ENCODE measurements at regions not wholly inside any gene's neighbourhood (a gene's known extent, or its start where the extent isn't known, plus 50 kb on each side); places are given as distances from the start of the nearest gene placed in this dataset.

DNA sequence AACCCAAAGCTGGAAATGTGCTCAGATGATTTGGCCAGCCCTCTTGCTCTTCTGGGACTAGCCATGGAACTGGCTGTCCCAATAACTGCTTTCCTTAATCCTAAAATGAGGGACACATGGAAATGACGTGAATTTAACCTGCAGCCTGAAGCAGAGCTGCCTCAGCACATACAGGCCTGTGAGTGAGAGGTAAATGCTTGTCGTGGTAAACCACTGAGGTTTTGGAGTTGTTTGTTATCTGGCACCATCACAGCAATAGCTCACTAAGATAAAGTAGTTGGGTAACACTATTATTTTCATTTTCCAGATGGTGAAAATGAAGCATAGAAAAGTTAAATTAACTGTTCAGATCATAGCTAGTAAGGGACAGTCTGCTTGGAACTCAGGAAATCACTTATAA, 333.4 kb upstream of the CHD6 start:
- DNase-seq (ENCODE audit: low spot score) = no peak

DNA sequence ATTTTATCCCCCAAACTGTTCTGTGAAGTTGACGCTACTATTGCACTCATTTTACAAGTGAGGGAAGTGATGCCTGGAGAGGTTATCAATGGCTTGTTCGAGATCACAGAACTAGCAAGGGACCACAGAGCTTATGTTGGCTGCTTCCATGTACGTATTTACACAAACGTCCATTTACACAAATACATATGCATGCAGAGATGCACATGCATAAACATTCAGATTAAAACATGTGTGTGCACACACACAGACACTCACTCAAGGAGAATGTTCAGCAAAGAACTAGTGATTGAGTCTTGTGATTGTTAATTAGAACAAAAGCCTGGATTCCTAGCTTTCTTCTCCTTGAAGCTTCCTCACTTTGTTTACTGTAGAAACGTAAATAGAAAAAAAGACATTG, 321.5 kb upstream of the CHD6 start:
- DNase-seq (ENCODE audit: low spot score) = no peak

DNA sequence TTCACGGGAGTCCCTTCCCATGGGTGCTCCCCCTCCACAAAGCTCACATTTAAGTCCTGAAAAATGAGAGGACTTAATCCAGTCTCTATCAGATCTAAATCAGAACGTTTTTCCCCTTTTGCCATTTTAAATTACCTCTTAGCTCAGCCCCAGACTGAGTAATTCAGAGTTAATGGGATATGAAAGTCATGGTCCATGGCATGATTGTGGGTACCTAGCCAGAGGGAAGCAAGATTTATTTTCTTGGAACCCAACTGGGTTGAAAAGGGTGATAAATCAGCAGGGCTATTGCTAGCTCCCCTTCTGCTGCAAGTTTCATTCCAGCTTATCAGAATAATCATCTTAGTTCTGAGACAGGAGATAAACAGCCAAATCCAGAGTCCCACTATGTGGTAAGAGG, 320.2 kb upstream of the CHD6 start:
- DNase-seq (ENCODE audit: low spot score) = no peak

DNA sequence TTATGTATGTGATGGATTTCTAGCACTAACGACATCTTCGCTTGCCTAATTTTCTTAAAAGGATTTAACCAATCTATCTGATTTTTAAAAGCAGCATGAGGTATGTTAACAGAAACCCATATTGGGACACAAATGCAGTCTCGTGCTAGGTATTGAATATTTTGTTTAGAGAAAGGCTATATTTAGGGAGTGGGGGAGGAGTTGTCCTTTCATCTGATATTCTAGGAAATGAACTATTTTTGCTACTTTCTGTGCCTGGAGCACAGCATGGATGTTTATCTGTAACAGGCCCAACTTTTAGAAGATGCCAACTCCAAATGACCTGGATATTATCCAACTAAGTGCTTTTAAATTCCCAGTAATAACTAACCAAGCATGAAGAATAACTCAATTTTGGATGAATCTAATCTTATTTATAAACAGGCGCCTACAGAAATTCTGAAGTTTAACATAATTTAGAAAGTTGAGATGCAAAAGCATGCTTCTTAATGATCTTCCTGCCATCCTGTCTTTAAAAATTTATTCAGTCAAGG, 317.1 kb upstream of the CHD6 start:
- DNase-seq (ENCODE audit: low spot score) = no peak

DNA sequence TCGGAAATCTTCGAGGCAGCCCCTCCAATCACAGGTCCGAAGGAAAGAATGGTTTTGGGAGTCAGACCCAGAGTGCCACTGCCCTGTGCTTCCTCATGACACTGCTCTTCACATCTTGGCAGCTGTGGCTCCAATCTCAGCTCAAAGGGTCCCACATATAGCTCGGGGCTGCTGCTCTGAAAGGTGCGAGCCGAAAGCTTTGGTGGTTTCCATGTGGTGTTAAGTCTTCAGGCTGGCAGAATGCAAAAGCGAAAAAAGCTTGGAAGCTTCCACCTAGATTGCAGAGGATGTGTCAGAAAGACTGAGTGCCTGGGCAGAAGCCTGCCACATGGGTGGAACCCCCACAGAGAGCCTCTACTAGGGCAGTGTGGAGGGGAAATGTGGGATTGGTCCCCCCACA, 314.3 kb upstream of the CHD6 start:
- no peak for DNase-seq (ENCODE audit: low spot score)

DNA sequence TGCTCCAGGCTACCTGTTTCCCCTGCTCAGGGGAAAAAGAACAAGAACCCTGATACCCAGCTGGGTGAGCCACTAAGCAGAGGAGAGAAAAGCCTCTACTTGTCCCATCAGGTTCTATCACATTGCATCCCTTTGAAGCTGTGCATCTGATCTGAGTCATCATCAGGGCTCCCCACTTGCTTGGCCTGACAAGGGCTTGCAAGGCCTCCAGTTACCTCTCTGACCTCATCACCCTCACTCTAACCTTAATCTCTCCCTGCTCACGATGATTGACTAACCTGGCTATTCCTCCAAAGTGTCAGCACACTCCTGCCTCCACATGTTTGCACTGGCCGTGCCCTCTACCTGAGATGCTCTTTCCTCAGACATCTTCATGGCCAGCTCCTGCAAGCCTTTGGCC, 309.5 kb upstream of the CHD6 start:
- DNase-seq (ENCODE audit: low spot score) = no peak

DNA sequence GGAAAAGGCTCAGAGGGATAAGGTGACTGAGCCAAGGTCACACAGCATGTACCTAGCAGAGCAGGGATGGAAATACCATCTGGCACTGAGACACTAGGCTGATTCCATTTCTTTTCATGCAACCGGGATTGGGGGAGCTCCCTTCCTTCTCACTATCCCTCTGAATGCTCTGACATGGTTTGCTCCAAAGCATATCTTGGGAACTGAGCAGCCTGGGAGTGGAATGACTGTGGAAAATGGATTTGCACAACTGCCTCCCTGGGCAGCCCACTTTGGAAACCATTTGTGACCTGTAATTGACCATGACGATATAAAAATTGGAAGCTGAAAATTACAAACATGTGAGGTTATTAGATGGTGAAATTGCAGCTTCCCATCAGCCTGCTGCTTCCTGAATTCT, 309.0 kb upstream of the CHD6 start:
- no peak for DNase-seq (ENCODE audit: low spot score)

DNA sequence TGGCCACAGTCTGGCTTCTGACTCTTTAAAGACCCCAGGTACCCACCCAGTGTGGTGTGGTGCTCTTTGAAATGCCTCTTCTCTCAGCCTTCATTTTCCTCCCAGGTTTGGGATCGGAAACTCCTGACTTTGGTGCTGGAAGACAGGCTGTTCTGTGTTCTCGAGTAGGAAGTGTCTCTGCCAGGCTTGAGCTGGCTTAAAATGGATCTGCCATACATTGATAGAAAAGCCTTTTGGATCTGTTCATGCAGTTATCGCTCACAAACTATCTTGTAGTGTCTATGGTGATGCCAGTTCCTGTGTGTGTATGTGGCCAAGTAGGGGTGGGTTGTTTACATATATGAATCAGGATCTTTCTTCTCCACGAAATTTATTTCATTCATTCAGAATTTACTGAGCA, 307.3 kb upstream of the CHD6 start:
- no peak for DNase-seq (ENCODE audit: low spot score)

DNA sequence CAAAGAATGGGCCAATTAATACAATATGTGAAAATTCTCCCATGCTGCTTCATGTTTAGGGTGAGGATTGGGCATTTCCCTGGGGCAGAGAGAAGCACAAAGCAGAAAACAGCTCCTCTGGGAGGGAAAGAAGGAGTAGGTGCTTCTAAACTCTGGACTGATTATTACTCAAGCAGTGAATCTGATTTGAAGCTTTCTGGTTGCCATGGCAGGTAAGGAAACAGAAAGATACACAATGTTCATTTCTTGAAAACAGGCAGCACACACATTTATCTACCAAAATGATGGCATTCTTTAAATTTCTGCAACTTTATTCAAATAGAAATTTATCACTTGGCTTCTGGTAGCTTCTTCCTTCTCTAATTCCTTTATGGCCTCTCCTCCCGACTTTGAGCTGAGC, 305.4 kb upstream of the CHD6 start:
- DNase-seq (ENCODE audit: low spot score) = no peak

DNA sequence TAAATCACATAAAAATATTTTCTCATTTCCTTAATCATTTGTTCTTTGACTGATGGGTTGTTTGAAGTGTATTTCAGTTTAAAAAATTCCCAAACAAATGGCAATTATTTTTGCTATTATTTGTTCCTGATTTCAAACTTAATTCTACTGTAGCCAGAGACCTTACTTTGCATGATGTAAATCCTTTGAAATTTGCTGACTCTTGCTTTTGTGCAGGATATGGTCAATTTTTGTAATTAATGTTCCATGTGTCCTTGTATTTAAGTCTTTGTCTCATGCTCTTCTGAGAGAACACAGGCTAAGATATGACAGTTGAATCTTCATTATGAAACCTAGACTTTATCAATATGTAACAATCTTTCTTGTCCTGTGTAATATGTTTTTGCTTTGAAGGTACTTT, 295.0 kb upstream of the CHD6 start:
- no peak for DNase-seq (ENCODE audit: low spot score)

DNA sequence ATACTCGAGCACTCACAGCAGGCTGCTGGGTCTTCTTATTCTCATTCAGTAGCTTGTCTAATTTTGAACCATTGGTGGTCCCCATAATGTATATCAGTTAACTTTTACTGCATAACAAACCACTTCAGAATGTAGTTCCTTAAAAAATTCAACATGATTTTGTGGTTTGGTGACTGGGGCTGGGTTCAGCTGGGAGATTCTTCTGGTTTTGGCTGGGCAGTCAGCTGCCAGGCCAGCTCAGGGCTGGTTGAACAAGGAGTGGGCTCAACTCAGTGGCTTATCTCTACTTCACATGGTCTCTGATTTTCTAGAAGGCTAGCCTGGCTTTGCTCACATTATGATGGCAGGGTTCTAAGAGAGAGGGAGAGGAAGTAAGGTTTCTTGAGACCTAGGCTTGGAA, 292.4 kb upstream of the CHD6 start:
- DNase-seq (ENCODE audit: low spot score) = no peak

DNA sequence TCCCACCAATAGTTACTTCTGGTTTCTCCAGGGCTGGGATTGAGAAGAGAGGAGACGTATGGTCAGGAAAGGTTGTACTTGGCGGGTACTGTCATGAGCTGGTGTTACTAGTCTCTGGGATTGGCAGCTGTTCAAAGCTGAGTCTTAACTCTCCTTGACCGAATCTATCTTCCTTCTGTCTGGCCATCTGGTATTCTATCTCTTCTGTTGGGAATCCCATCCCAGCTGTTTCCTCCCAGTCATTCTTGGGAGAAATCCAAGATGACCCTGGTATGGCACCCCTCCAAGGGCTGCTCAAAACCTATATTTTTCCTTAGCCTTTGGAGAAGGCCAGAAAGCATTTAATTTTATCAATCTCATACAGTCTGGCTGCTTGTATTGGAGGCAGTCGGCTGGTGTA, 287.0 kb upstream of the CHD6 start:
- DNase-seq (ENCODE audit: low spot score) = no peak

DNA sequence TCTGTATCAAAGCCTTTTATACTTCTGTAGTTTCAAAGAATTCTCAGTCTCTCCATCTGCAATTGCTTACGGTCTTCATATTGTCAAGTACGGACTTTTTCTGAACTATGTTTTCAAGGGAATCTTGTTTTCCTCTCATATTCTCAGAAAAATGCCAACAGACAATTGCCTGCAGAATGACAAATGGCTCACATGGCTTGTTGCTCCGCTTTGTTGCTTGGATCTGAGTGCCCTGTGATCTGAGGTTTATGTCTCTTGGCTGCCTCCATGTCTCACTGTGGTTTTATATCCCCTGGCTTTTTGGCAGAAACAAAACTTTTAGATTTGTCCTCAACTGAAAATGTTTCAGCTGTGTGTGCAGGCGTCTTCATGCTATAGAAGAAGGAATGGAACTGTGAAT, 285.4 kb upstream of the CHD6 start:
- DNase-seq (ENCODE audit: low spot score) = no peak

DNA sequence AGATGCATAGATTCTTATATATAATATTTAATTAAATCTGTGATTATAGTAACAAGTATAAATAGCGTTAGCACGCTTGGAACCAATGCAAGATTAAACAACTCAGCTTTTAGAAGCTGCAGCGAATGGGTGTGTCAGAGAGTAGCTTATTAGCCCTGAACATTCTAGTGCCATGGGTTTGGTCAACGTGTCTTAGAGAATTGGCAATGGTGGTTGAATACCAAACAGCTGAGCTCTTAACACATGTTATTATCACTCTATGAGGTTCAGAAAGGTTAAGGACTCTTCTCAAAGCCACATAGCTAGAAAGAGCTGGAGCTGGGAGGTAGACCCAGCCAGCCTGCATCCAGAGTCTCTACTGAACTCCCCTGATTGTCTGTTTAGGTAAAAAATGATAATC, 284.2 kb upstream of the CHD6 start:
- no peak for DNase-seq (ENCODE audit: low spot score)

DNA sequence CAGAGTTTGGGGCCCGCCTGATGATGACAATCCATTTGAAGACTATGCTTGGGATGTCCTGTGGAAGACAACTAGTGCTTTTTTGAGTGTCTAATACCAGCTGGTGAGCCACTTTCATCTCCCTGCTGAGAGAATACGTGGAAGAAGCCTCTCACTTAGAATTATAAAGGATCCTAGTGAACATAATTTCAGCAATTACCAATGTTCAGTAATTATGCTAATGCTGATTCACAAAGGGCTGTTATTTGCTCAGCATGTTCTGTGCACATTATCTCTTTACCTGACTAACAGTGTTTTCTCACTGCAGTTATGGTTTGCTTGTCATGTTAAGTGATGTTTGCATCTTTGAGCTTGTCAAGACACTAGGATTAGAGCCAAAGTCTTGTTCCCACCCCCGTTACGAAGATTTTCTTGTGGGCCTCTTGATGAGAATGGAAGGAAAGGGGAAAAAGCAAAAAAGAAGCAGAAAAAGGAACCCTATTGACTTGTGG, 282.1 kb upstream of the CHD6 start:
- DNase-seq (ENCODE audit: low spot score) = no peak

DNA sequence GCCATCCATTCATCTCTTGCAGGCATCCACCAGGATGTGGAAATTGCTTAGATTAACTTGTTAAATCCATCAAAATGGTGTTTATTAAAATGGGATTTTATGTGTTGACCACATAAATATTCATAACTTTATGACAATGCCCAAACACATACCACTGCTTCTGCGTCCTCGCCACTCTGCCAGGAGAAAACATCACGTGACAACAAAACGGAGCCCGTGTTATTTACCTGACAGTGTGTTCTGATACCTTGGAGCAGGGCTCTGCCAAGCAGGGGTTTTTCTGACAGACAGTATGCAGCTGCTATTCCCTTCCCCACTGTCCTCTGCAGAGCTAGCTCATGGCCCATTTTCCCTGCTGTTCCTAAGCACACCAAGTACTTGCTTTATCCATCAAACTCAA, 279.5 kb upstream of the CHD6 start:
- DNase-seq (ENCODE audit: low spot score) = no peak

DNA sequence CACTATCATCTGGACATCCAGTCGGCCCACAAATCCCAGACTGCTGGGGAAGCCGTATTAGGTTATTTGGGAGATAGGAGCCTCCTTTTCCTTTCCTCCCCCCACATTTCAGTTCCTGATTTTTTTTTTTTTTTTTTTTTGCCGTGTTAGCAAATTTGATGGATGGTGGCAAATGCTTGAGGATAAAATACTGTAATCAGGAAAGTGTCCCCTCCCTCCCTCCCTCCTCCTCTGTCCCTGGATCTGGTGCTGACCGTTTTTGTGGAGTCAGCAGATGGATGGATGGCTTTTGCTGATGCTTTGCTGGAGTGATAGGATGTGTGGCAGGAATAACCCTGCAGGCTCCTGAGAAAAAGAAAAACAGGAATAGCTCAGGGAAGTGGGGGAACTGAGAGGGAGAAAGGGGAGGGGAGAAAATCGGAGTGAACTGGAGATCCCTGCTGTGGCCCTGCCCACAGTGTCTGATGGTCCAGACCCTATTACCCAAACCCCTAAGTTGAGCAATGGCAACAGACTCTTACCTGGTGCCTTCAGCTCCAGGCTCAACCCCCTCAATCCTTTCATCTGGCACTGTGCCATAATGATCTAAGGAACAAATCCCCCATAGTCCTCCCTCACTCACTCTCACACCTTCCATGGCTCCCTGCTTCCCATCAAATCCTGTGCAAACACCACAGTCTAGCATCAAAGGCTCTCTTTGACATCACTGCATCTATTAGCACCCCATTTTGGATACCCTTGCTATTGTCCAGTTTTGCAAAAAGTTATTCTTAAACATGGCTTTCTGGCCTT, 277.3 kb upstream of the CHD6 start:
- no peak for DNase-seq (ENCODE audit: low spot score)

DNA sequence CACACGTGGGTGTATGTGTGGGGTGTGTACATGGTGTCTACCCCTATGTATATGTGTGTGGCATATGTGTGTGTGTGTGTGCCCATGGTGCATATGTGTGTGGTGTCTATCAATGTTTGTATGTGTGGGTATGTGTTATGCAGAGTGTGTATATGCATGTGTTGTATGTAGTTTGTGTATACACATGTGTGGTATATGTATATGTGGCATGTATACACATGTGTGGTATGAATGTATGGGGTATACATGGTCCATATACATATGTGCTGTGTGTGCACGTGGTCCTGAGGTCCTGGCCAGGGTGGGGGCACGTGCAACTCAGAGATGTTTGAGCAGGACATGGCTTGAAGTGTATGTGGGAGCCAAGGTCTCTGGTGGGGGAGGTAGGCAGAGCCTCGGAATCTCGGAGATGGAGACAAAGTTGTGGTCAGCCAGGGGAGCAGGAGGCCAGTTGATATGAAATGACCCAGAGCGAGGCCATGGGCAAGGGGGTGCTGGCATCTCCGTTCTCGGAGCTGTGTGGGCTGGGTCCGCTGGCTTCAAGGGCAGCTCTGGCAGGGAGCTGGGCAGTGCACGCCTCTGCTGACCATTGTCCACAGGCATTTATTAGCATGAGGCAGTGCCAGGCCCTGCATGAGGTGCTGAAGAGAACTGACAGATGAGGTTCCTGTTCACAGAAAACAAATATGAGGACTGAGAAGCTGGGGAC, 276.2 kb upstream of the CHD6 start:
- DNase-seq (ENCODE audit: low spot score) = no peak

DNA sequence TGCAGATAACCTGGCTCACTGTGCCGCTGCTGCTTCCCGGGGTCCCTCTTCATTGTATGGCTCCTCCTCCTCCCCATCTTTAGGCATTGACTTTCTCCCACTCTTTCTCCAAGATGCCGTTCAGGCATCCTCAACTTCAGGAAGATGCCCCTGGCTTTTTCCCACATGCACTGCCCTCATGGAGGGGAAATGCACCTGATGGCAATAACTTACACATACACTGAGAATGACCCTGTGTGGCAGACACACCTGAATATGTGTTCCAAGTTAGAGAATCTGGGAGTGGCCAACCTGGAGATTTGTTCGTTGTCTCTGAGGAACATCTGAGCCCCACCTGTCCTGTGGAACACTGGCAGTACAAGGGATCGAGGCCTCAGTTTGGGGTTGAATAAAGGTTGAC, 273.9 kb upstream of the CHD6 start:
- no peak for DNase-seq (ENCODE audit: low spot score)

DNA sequence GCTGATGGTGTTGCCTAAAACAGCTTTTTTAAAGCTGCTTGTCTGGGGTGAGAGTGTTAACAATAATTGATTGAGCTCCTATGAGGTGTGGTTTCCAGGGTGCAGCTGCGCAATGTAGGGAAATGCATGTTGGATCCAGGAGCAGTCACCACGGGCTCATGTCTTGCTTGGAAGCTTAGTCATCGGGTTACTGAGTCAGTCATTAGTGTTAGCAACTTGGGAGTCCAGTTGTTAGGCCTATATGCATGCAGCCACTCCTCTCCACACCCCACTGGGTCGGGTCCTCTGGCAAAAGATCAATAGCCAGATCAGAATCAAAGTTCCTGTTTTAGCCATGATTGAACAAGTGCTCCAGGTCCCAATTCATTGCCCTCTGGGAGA, 271.7 kb upstream of the CHD6 start:
- no peak for DNase-seq (ENCODE audit: low spot score)

DNA sequence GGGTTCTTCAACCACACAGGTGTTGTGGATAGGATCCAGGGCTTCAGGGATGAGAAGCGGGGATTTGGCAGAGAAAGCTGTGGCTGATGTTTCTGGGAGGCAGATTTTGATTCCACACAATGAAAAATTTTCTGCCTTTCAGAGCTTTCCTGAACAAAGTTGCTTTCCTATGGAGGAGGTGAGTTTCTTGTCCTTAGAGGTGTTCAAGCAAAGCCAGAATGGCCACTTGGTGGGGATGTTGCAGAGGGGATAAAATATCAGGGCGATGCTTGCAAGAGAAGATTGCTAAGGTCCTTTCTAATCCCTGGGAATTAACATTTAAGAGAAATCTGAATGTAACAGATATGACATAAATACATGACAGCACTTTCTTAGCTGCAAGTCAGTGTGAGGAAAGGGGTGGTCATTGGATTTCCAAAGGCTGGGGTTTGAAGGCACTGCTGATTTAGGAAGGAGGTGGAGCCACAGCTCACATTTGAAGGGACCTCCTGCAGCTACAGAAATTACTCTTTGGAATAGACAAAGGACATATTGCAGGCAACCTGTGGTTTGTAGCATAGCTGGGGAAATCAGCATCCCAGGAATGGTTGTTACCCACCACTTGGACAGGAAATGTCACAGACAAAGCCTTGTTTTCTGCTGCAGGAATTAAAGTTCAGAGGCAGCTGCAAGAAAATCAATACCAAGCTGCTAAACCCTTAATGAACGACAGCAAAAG, 271.1 kb upstream of the CHD6 start:
- no peak for DNase-seq (ENCODE audit: low spot score)

DNA sequence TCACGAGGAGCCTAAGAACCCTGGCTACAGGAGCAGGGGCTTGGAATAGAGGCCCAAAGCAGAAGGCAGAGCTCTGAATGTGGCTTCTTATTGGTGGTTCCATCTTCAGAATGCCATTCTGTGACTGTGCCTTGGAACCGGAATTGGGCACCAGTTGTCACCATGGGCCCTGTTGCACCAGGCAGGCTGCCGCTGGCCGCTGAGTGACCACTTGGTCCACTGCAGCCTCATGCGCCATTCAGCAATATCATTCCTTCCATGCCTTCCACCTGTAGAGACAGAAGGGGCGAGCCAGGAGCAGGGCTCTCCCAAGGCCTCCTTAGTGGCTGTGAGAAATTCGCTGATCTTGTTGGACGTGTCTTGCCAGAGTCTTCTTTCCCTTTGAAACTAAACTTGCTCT, 270.3 kb upstream of the CHD6 start:
- no peak for DNase-seq (ENCODE audit: low spot score)

DNA sequence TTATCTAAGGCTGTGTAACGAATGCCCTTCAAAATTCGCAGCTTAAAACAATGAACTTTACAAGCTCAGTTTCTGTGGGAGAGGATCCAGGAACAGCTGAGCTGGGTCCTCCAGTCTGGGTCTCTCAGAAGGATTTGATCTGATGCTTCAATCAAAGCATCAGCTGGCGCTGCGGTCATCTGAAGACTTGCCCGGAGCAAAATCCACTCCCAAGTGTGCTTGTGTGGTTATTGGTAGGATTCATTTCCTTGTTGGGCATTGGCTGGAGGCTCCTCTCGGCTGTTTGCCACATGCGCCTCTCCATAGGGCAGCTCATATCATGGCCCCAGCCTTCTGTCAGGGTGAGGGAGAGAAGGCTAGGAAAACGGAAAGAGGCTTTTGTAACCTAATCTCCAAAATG, 269.3 kb upstream of the CHD6 start:
- DNase-seq (ENCODE audit: low spot score) = no peak
